Neural crest cell (in vitro differentiated cells): ENCODE measurements at regions not wholly inside any gene's neighbourhood (a gene's known extent, or its start where the extent isn't known, plus 50 kb on each side); places are given as distances from the start of the nearest gene placed in this dataset.

Experiments used
- DNase-seq: peaks from one replicate; pipeline ENCODE4 v3.0.0; 2021; ENCODE audit warnings: low read depth, mixed read lengths, low spot score
- H3K27ac Mint-ChIP-seq: one replicate; pipeline ENCODE4 v1.8.0; 2021; ENCODE audit warnings: mild to moderate bottlenecking, mixed read lengths; ENCODE audit not compliant: unreplicated experiment
- H3K27me3 Mint-ChIP-seq: 2 replicates; pipeline ENCODE4 v1.8.0; 2021; ENCODE audit warnings: low read depth, mild to moderate bottlenecking, mixed read lengths
- H3K36me3 Mint-ChIP-seq: 2 replicates; pipeline ENCODE4 v1.8.0; 2021; ENCODE audit warnings: low read depth, mild to moderate bottlenecking, mixed read lengths
- H3K4me1 Mint-ChIP-seq: 2 replicates; pipeline ENCODE4 v1.8.0; 2021; ENCODE audit warnings: mixed read lengths
- H3K4me3 Mint-ChIP-seq: one replicate; pipeline ENCODE4 v1.8.0; 2021; ENCODE audit warnings: mild to moderate bottlenecking, mixed read lengths
- H3K9me3 Mint-ChIP-seq: 2 replicates; pipeline ENCODE4 v1.8.0; 2021; ENCODE audit warnings: mixed read lengths
- TF ChIP-seq, protein P1 (sequence below): fragments of 200-600 bp; sonication (generic); conservative IDR thresholded peaks from 2 replicates; pipeline ENCODE4 v1.5.0; 2021; ENCODE audit warnings: antibody characterized with exemption, mild to moderate bottlenecking

DNA sequence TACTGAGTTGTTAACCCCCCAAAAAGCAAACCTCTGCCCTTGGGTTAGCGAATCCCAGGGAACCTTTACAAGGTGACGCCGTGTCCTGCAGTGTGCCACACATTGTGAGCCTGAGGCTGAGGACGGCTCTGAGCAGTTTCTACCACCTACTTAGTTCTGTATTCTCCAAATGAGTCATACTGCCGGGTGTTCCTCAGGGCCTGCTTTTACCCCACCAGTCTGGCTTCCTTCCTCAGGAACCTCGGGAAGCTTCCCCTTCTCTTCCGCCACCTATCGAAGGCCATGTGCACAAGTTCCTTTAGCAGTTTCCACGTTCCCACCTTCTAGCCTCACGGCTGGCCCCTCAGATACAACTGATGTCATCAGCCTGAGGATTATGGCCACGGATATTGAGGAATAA, 384.0 kb upstream of the TPM1 start:
- Mint-ChIP-seq H3K27me3 (no peaks in the 10 kb centered on the region), H3K4me3 (no peak overlapping the region), H3K36me3 (peaks cover 12% of the 10 kb centered on the region), H3K9me3 (no peaks in the 10 kb centered on the region), H3K4me1 (peaks cover 4% of the 10 kb centered on the region), H3K27ac (no peak overlapping the region)
- no peak for DNase-seq
- TF ChIP-seq, protein P1, sequence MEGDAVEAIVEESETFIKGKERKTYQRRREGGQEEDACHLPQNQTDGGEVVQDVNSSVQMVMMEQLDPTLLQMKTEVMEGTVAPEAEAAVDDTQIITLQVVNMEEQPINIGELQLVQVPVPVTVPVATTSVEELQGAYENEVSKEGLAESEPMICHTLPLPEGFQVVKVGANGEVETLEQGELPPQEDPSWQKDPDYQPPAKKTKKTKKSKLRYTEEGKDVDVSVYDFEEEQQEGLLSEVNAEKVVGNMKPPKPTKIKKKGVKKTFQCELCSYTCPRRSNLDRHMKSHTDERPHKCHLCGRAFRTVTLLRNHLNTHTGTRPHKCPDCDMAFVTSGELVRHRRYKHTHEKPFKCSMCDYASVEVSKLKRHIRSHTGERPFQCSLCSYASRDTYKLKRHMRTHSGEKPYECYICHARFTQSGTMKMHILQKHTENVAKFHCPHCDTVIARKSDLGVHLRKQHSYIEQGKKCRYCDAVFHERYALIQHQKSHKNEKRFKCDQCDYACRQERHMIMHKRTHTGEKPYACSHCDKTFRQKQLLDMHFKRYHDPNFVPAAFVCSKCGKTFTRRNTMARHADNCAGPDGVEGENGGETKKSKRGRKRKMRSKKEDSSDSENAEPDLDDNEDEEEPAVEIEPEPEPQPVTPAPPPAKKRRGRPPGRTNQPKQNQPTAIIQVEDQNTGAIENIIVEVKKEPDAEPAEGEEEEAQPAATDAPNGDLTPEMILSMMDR = no peak

DNA sequence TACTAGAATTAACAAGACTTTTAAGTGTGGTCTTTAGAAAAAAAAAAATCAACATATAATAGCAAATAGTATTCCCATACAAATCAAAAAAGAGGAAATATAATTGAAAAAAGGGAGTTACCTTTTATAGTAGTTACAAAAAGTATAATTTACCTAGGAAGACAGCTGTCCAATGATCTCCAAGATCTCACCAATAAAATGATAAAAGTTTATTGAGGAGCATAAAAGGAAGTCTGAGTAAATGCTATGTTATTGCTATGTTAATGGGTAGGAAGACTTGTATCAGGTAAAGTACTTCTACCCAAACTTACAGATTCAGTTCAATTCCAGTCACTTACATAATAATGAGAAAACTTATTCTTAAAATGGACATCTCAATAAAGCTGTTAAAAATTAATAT, 379.0 kb upstream of the TPM1 start:
- H3K27me3 Mint-ChIP-seq = no peaks in the 10 kb centered on the region
- TF ChIP-seq, protein P1 = no peak
- no peaks in the 10 kb centered on the region for H3K9me3 Mint-ChIP-seq
- DNase-seq = no peak
- H3K4me1 Mint-ChIP-seq = peaks cover 6% of the 10 kb centered on the region
- H3K4me3 Mint-ChIP-seq = no peak overlapping the region
- H3K36me3 Mint-ChIP-seq = peaks cover 4% of the 10 kb centered on the region
- H3K27ac Mint-ChIP-seq = no peak overlapping the region

DNA sequence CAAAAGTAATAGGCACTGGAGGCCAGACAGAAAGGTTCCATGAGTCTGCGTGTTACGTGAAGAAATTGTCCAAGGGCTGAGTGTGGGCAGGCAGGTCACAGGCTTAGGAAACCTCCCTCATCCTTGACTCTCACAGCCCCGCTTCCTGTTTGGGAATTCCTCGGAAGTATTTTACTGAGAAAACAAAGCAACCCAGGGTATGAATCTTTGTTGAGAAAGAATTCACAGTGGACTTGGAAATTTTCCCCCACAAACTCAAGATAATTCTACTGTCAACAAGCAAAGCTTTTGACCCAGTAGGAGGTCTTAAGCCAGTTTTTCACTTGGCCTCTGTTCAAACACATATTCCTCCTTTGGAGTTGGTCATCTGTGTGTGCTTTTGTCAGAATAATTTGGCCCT, 377.1 kb upstream of the TPM1 start:
- H3K4me1 Mint-ChIP-seq = peaks cover 6% of the 10 kb centered on the region
- H3K27me3 Mint-ChIP-seq = no peaks in the 10 kb centered on the region

DNA sequence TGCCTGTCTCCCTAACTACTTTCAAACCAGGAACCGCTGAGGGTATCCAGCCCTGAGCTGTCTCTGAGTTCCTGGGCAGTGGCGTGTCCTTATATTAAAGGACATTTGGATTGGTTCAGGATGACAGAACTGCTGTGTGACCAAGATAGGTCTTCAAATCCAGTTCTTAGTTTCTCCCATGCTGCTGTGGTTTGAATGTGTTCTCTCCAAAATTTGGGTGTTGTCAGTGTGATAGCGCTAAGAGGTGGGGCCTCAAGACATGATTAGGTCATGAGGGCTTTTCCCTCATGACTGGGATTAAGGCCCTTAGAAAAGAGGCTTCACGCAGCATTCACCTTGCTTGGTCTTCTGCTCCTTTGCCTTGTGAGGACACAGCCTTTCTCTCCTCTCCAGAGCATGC, 376.5 kb upstream of the TPM1 start:
- peak overlapping the region; percentile 14 for H3K27ac Mint-ChIP-seq
- TF ChIP-seq, protein P1 = no peak
- H3K4me1 Mint-ChIP-seq = peaks cover 6% of the 10 kb centered on the region
- peaks cover 14% of the 10 kb centered on the region for H3K36me3 Mint-ChIP-seq
- peaks cover 5% of the 10 kb centered on the region for H3K9me3 Mint-ChIP-seq
- H3K27me3 Mint-ChIP-seq = no peaks in the 10 kb centered on the region
- no peak overlapping the region for H3K4me3 Mint-ChIP-seq
- DNase-seq = no peak

More for the DNA sequence above, 377.1 kb upstream of the TPM1 start:
- TF ChIP-seq, protein P1 = no peak
- Mint-ChIP-seq H3K27ac (no peak overlapping the region), H3K36me3 (peaks cover 12% of the 10 kb centered on the region), H3K9me3 (peaks cover under 1% of the 10 kb centered on the region), H3K4me3 (no peak overlapping the region)
- no peak for DNase-seq

DNA sequence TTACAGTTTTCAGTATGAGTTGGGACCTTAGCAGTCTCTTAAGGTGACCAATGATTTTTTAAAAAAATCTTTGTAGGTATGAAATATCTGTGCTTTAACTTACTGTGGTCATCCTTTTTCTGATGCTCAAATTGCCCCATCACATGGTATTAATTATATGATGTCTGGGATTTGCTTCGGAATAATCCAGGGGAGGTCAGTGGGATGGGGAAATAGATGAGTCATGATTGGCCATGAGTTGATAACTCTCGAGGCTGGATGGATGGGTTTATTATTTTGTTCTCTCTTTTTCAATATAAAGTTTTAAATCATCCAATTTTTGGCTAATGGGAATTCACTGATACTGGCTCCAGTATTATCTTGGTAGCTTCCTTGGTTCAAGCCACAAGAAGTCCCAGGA, 370.3 kb upstream of the TPM1 start:
- no peak for DNase-seq
- Mint-ChIP-seq H3K27ac (no peak overlapping the region), H3K27me3 (no peaks in the 10 kb centered on the region), H3K4me1 (peaks cover 6% of the 10 kb centered on the region), H3K9me3 (peaks cover 5% of the 10 kb centered on the region), H3K4me3 (no peak overlapping the region), H3K36me3 (peaks cover 27% of the 10 kb centered on the region)
- TF ChIP-seq, protein P1 = no peak

DNA sequence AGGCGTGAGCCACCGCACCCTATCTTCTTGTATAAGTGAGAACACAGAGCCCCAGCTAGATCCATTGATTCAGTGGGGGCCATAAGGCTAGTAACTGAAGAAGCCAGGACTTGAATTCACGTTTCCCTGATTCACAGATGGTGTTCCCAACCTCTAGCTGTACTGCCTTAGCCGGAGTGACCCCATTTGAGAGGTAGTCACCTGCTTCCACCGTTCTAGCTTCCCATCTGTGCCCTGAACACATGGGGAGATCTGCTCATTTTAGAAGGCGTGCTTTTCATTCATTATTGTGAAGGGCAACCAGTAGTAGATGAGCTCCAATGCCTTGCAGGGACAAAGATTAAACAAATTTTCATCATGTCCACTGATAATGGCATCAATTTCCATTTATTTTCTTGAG, 365.7 kb upstream of the TPM1 start:
- peaks cover 28% of the 10 kb centered on the region for H3K36me3 Mint-ChIP-seq
- H3K4me1 Mint-ChIP-seq = peaks cover 6% of the 10 kb centered on the region
- H3K4me3 Mint-ChIP-seq = no peak overlapping the region
- no peak for DNase-seq
- TF ChIP-seq, protein P1 = no peak
- no peak overlapping the region for H3K27ac Mint-ChIP-seq
- no peaks in the 10 kb centered on the region for H3K27me3 Mint-ChIP-seq
- H3K9me3 Mint-ChIP-seq = peaks cover 10% of the 10 kb centered on the region
